IPS DF 4.7 (cell line): ENCODE measurements at regions not wholly inside any gene's neighbourhood (a gene's known extent, or its start where the extent isn't known, plus 50 kb on each side); places are given as distances from the start of the nearest gene placed in this dataset.

Experiments
- DNase-seq: peaks from one replicate; pipeline ENCODE4 v3.0.0-alpha.2; 2013; ENCODE audit warnings: low spot score; ENCODE audit errors: extremely low read depth

DNA sequence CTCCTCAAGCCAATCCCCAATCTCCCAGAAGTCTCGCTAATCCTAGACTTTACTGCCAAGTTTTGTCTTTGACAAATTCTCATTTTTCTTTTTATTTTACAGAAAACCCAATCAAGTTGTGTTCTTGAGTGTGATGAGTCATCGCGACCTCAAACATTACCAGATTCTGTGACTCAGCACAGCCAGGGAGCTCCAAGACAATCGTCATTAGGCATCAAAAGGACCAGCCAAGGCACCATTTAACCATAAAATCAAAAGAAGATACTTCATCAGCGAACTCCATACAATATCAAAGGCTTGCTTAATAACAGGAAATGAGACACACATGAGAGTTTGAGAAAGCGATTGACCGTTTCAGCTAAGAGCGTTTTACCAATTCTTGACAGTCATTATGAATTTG is 146.2 kb upstream of the AGAP1 start:
- DNase-seq: no peak

DNA sequence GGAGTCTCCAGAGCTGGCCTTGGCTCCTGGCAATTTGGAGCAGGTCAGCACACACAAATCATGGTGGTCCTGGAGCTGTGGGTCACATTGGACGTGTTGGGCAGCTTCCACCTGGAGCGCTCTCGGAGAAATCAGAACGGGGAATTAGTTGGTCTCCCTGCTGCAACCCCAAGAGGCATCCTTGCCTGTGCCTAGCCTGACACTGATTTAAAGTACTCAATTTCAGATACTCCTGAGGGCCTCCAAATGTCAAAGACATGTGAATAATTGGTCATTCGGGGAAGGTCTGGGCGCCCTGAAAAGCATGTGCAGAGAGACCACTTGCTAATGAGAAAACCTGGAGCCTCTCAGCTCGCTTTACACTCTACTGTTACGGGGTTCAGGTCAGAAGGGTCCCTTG is 145.5 kb upstream of the AGAP1 start:
- DNase-seq: no peak

DNA sequence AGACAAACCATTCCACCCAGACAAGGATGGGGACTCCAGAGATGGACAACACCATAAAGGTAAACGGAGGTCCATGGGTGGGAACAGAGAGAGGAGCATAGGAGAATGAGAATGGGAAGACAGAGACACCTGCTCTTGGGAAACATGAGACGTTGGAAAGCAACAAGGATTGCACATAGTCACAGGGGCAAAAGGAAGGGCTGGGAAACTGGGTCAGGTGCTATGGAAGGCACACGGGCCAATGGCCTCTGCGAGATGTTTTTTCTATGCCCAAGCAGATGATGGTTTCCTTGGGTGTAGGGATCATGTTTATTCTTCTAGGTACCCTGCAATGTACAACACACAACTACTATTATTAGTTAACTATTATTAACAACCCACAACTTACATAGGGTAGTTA is 143.6 kb upstream of the AGAP1 start:
- DNase-seq: no peak

DNA sequence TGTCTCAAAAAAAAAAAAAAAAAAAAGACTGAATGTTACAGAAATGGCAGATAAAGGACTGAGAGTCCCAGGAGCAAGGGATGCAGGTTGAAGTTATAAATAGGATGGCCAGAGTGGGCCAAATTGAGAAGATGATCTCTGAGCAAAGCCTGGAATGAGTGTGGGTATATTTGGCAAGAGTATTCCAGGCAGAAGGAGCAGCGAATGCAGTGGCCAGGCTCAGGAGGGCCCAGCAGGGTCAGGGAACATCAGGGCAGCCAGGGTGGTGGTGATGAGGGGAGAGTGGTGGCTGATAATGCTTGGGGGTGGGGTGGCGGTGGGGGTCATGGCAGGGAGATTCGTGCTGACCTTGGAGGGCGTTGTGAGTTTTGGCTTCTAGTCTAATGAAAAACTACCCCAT is 141.3 kb upstream of the AGAP1 start:
- no peak for DNase-seq

DNA sequence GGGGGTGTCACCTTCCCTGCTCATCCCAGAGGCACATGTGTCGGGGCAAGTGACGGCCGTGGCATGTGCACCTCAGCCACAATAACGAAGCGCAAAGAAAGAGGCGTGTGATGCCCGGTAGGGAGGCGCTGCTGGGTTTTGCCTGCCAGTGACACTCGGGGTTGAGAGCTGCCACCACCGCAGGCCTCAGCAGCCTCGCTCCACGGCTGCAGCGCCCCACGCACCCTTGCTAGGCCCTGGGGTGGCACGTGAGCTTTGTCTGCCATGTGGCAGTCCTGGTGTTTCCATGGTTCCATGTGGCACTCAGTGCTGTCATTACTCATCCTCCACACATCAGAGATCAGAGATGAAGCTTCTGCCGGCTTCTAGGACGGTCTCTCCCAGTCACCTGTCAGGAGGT is 136.0 kb upstream of the AGAP1 start:
- no peak for DNase-seq

DNA sequence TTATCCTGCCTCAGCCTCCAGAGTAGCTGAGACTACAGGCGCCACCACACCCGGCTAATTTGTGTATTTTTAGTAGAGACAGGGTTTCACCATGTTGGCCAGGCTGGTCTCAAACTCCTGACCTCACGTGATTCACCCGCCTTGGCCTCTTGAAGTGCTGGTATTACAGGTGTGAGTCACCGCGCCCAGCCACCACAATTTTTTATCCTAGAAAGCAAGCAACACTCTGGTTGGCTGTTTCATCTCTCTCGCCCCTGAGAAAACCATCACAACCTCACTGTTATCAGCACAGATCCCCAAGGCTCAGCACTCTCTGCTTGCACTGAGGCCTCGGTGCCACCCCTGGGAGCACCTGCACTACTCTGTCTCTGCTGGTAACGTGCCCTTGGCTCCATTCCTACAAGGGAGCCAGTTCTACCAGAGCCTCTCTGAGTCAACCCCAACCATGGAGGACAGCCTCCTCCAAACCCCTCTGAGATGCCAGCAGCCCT is 134.8 kb upstream of the AGAP1 start:
- no peak for DNase-seq

DNA sequence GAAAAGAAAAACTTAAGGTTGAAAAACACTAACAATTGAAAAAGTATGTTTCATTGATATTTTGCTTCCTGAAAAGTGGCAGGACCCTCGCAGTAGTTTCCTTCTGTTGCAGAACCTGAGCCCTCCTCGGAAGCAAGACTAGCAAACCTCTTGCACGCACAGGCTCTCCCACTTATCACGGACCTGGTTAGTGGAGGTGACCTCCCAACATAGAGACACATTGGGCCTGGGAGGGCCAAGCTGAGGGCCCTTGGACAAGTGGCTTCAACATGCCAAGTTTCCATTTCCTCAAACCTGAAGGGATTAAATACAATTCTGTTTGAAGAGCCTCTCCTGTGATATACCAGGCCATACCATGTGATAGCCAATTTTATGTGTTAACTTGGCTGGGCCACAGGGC is 133.4 kb upstream of the AGAP1 start:
- no peak for DNase-seq

DNA sequence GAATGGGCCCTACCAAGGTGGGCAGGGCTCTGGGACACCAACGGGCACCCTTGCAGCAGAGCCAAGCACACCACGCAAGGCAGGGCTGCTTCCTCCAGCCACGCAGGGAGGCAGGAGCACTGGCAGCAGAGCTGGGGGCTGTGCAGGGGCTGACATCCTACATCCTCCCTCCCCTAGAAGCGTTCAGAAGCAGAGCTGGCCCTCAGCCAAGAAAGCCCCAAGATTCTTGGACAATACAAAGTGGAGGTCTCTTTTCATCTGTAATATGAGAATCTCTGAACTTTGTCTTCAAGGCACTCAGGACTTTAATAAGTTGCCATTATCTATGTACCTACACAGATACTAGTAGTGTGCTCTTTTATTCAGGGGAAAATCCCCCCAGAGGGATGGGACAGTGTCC is 128.1 kb upstream of the AGAP1 start:
- no peak for DNase-seq

DNA sequence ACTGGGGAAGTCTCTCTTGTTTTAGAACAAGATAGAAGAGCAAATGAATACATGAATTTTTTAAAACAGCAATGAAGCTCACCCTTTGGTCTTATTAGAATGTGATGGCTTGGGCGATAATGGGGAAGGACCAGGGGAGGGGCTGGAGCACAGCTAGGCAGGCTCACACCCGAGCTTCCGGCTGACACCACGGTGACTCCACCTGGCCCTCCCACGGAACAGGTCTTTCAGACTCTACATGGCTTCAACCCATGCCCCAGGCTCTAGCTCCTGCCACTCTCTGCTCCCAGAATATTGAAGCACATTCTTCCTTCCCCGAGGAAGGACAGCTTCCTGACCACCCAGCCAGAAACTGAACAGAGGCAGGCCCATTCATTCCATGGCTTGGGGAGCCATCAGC is 127.5 kb upstream of the AGAP1 start:
- DNase-seq: no peak

DNA sequence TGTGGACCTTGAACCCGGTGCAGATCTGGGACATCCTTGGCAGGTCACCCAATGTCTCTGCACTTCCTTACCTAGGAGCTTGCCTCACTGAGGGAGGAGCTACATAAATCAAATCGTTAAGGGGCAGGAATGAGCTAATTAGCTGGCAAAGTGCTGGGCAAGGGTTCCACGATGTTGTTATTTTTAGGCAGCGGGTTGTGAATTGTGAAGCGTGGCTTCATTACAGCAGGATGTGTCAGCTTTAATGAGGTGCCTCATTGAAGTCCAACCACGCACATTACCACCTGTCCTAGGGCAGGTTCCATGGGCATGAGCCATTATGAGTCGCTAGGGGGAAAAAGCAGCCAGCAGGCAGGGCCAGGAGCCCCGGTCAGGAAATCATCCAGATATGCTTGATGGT is 127.0 kb upstream of the AGAP1 start:
- DNase-seq: no peak

DNA sequence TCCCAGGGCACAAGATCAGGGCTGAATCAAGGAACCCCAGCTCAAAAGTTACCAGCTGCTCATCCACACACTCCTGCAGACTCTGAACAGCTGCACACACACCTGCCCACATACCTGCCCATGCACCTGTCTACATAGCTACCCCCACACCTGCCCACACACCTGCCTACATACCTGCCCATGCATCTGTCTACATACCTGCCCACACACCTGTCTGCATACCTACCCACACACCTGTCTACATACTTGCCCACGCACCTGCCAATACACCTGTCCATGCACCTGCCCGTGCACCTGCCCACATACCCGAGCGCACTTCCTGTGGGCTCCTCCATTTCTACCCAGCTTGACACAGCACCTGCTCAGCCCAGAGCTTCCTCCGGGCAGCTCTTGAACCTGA is 122.8 kb upstream of the AGAP1 start:
- DNase-seq: no peak

DNA sequence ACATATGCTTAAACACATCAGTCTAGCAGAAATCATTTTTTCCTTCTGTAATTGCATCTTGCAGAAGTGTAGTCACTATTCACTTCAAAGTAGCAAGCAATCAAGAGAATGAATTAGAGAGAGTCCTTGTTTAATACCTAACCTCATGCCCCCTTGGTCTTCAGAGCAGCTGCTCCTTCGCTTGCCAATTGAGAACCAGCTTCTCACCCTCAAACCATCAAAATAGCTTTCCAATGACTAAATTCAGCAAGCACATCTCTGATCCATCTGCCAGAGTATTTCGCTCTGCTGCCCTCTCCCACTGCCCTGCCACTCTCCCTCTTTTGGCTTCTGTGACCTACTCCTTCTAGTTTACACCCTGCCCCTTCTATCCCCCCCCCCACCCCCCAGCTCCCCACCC is 120.7 kb upstream of the AGAP1 start:
- no peak for DNase-seq

DNA sequence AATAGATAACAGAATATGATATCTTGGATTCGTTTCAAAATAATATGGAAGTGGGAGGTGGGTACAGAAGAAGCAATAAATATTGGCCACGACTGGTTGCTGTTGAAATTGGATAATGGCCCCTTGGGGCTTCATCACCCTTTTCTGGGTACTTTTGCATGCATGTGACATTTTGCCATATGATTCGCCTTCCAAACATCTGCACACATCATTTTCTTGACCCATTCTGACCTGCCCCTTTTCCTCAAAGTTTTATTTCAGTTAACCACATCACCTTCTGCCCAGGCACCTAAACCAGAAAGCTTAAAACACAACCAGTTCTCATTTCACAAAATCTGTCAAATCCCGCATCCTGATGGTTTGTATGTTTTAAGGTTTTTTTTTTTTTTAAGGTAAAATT is 116.7 kb upstream of the AGAP1 start:
- DNase-seq: no peak

DNA sequence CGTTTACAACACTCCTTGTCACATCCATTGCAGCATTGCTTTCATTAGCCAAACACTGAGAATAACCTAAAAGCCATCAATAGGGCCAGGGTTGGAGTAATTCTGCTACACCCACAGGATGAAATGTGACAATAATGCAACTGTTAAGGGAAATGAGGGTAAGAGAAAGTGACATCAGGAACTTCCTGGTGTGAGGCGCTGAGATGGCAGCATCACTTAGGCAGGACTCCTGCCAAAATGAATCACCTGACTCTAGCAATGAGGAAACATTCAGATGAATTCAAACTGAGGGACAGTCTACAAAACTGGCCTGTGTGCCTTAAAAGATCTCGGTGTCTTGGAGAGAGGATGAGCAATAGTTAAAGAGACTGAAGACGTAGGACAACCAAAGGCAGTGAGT is 115.6 kb upstream of the AGAP1 start:
- DNase-seq: no peak

DNA sequence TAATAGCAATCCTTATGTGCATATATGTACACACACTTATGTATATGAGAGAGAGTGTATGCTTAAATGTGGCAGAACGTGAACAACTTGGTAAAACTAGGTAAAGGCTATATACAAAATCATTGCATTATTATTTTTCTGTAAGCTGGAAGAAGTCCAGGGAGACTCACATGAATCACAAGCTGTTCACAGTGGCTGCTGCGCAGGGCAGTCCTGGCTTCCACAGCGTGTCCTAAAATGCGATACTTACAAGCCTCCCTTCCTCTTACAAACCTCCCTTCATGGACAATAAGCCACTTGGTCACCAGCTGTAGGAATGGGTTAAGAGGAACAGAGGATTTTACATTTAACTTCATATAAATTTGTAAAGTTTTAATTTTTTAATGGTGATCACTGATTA is 114.9 kb upstream of the AGAP1 start:
- DNase-seq: no peak

DNA sequence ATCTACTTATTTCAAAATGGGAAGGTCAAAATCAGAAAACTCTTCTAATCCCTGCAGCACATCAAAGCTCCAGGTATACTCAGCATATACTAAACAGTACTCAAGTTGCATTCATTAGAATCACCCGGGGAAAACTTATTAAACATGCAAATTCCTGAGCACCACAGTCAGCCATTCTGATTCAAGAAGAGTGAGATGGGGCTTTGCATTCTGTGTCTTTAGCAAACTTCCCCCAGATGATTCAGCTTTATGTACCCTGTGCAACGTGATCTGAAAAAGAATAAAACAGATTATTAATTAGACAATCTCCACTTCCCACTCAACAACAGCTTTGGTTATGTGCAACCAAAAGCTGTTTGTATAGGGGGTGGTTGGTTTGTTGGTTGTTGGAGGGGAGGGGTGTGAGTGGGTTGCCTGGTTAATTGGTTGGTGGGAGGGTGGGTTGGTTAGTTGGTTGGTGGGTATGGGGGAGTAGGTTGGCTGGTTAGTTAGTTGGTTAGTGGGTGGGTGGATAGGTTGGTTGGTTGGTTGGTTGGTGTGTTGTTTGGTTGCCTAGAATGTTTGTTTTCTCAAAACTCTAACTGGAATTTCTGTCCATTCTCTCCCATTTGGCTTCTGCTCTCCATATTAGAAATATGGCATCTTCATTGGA is 112.5 kb upstream of the AGAP1 start:
- no peak for DNase-seq

DNA sequence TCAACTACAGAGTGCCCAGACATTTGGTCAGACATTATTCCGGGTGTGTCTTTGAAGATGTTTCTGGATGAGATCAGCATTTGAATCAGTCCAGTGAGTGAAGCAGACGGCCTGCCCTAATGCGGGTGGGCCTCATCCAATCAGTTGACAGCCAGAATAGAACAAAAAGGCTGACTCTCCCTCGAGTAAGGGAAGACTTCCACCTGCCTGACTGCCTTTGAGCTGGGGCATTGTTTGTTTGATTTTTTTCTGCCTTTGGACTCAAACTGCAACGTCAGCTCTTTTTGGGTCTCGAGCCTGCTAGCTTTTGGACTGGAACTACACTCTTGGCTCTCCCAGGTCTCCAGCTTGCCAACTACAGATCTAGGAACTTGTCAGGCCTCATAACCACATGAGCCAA is 111.7 kb upstream of the AGAP1 start:
- DNase-seq: no peak

DNA sequence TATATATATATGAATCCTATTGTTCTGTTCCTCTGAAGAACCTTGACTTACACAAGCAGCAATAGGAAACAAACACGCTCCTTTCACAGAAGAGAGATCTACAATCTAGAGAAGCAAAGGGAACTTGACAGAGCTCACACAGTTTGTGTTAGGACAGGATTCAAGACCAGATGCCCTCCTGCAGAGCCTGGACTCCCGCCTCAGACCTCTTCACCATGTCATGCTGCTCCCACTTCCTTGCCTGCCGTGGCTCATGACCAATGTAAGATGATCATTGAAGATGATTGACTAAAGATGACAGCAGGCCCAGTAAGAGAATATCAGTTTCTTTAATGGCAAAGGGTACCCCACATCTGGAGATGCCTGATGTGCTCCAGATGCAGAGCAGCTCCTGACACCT is 111.2 kb upstream of the AGAP1 start:
- DNase-seq: no peak

DNA sequence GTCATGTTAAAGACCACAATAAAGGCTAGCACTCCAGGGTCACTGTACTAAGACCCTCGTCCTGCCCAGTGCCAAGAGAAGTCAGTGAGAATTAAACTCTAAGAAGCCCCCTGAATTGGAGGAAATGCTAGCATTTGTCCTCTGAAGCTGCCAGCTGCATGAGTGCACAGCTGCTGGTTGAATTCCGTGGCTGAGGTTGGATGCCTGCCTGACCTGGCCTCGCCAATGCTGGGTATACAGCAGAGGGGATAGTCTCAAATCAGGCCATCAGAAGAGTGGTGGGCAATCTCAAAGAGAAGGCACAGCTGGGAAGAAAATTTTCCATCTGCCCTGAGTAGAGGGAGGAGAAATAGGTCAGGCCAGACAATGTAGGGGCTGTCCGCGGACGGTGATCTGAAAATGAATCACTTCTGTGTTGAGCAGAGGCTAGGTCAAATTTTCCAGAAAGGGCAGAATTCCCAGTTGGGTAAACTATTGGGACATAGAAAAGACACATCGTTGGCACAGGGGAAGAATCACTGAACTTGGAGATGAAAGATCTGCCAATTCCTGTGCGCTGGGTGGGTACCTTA is 110.5 kb upstream of the AGAP1 start:
- no peak for DNase-seq

DNA sequence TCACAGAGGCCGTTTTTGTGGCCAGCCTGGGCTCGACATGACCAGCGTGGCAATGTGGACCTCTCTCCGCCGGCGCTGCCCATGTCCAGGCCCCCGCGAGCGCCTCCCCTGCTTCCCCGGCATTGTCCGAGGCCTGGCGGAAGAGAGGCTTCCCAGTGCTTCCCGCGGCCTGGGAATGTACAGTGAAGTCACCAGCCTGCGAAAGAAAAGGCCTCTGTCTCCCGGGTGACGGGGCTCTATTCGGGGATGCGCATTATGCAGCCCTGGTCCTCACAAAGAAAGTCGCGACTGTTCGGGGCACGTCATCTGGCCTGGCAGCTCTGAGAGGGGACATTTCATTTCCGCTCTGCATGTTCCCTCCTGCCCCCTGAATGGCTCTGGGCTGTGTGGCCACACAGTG is 109.2 kb upstream of the AGAP1 start:
- no peak for DNase-seq

DNA sequence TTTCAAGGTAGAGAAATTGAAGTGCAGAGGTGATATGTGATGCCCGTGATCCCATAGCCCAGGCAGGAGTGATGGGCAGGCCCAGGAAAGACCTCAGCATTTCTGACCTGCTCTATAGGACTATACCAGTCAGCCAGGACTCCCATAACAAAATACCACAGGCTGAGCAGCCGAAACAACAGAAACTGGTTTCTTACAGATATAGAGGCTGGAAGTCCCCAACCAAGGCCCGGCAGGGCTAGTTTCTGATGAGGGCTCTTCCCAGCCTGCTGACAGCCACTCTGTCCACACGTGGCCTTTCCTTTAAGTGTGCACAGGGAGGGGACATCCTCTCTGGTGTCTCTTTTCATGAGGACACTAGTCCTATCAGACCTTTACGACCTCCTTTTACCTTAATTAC is 104.2 kb upstream of the AGAP1 start:
- no peak for DNase-seq

DNA sequence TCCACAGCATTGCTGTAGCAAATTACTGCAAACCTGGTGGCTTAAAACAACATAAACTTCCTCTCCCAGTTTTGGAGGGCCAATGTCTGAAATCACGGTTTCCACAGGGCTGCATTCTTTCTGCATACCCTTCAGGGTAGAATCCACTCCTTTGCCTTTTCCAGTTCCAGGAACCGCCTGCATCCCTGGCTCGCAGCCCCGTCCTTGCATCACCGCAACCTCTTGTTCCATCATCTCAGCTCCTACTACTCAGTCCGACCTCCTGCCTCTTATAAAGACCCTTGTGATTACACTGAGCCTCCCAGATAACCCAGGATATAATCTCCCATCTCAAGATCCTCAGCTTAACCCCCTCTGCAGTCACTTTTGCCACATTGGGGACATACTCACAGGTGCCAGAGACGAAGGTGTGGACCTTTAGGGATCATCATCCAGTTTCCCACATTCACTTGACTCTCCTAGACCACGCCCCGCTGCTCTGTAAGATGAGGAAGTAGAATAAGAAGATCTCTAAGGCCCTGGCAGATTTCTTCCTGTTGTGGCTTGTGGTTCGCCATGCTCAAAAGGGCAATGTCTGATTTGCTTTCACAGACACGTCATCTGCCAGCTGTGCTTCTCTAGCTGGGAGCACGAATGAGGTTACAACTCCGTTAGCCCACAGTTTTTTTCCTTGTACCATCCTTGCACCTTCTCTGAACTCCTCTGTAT is 103.6 kb upstream of the AGAP1 start:
- no peak for DNase-seq

DNA sequence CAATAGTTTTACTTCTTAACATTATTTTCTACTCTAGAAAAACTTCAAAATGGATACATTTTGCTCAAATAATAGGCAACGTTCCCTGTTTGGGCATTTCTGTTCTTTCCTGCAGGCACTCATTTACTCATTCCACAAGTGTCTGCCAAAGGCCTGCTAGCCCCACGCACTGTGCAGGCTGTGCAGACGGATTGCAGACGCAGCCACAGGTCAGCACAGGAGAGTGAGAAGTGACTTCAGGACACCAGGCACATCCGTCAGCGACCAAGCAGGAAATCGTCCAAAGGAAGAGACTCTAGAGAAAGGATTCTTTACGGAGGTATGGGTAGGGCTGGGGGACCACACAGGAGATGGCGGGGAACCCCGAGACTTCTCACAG is 103.0 kb upstream of the AGAP1 start:
- no peak for DNase-seq
